Pancreas (tissue), 10 donors: ENCODE measurements at regions not wholly inside any gene's neighbourhood (a gene's known extent, or its start where the extent isn't known, plus 50 kb on each side); places are given as distances from the start of the nearest gene placed in this dataset.

Experiments used
- ATAC-seq, 4 donors: fragments of 200-7000 bp; cut with Tn5 transposase; one replicate each; pipeline versions ENCODE4 v1.8.0 to v1.9.1; 2020; ENCODE audit warnings: mild to moderate bottlenecking in 4 of 4, moderate library complexity in 4 of 4
- DNase-seq, 6 donors: peaks; one replicate each; pipeline ENCODE4 v3.0.0-alpha.2; 2020
- FAIRE-seq: peaks from 2 replicates; lab custom pipeline; 2012; peaks lifted over from hg19 to GRCh38; lab: Jason Lieb, UNC
- H3K27ac ChIP-seq, 4 donors: fragments of 200-600 bp; sonication (generic); 1 replicate in 3 of 4; 2 replicates in 1 of 4; pipeline versions ENCODE4 v1.5.0 to v1.8.0; 2020
- H3K27me3 ChIP-seq, 4 donors: fragments of 200-600 bp; one replicate each; pipeline ENCODE4 v1.8.0; 2021
- H3K36me3 ChIP-seq, 3 donors: fragments of 200-600 bp; sonication (generic) in 1 of 3; one replicate each; pipeline versions ENCODE4 v1.5.0 to v1.8.0; 2020 to 2021
- H3K4me1 ChIP-seq, 3 donors: fragments of 200-600 bp; one replicate each; pipeline ENCODE4 v1.8.0; 2021
- H3K4me3 ChIP-seq, 4 donors: fragments of 200-600 bp; sonication (generic) in 2 of 4; one replicate each; pipeline versions ENCODE4 v1.5.0 to v1.8.0; 2020 to 2021
- H3K9me3 ChIP-seq, 4 donors: fragments of 200-600 bp; one replicate each; pipeline ENCODE4 v1.8.0; 2021
- WGBS, 2 donors: extraction: QIAGEN DNeasy Blood & Tissue Kit; methylation state at CpG; one replicate each; pipeline ENCODE4 v1.1.7; 2013; 5-methylcytosine and 5-hydroxymethylcytosine counted together
- intact Hi-C, 3 donors: fragments of 100-400 bp; cut with DNase I; formaldehyde crosslinking; loops; one replicate each; pipeline versions ENCODE4 v1.11.1 to v1.14.2; 2022
- TF ChIP-seq, protein P1 (sequence below), 4 donors: fragments of 200-600 bp; sonication (generic) in 3 of 4; IDR thresholded peaks; one replicate each; pipeline versions ENCODE4 v1.5.0 to v1.8.0; 2021; ENCODE audit warnings: antibody characterized with exemption in 4 of 4
- donor health status: healthy with polysubstance abuse.
- donor health status: DM: no; HTN: no; CAD: no; lungs with moderate emphysema.
- donor health status: DM: no; HTN: no; CAD: no.
- donor health status: control.
- donor health status: control.
- donor health status: Bipolar disorder and iron deficiency.
- donor health status: DM: yes; HTN: yes; CAD: no.
- donor health status: DM: no; HTN: no; CAD: no.
- donor health status: DM: no; HTN: no; CAD: no.
- donor health status: DM: yes; HTN: yes; CAD: no.

DNA sequence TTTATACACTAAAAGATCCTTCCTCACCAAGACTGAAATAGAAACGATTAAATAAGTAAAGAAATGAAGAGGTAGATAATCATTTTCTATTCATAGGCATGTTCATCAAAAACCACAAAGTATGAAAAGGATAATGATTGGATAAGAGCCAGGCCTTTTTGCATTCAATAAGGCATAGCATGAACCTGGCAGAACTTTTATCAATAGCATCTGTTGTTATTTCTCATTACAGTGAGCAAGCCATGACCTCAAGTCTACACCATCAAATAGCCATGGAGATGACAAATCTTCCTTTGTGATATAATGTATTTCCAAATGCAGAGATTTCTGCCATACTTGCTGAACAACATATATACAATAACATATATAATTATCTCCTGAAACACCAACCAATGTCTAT, 206.0 kb upstream of the SLC7A11 start:
- 62 to 74% methylated on average over 1 of the region's 1 CpG for whole genome bisulfite sequencing, 2 donors
- Histone ChIP-seq H3K4me1 (no peaks in the 10 kb centered on the region), H3K27me3 (no peaks in the 10 kb centered on the region), H3K36me3 (no peaks in the 10 kb centered on the region), H3K4me3 (no peak overlapping the region), H3K9me3 (no peaks in the 10 kb centered on the region), H3K27ac (no peak overlapping the region)
- intact Hi-C loops = no loop called here
- TF ChIP-seq, protein P1, sequence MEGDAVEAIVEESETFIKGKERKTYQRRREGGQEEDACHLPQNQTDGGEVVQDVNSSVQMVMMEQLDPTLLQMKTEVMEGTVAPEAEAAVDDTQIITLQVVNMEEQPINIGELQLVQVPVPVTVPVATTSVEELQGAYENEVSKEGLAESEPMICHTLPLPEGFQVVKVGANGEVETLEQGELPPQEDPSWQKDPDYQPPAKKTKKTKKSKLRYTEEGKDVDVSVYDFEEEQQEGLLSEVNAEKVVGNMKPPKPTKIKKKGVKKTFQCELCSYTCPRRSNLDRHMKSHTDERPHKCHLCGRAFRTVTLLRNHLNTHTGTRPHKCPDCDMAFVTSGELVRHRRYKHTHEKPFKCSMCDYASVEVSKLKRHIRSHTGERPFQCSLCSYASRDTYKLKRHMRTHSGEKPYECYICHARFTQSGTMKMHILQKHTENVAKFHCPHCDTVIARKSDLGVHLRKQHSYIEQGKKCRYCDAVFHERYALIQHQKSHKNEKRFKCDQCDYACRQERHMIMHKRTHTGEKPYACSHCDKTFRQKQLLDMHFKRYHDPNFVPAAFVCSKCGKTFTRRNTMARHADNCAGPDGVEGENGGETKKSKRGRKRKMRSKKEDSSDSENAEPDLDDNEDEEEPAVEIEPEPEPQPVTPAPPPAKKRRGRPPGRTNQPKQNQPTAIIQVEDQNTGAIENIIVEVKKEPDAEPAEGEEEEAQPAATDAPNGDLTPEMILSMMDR (IDR thresholded peaks at IDR 0.05) = no peak
- DNase-seq (no peak), FAIRE-seq (no peak), ATAC-seq (no peak)

DNA sequence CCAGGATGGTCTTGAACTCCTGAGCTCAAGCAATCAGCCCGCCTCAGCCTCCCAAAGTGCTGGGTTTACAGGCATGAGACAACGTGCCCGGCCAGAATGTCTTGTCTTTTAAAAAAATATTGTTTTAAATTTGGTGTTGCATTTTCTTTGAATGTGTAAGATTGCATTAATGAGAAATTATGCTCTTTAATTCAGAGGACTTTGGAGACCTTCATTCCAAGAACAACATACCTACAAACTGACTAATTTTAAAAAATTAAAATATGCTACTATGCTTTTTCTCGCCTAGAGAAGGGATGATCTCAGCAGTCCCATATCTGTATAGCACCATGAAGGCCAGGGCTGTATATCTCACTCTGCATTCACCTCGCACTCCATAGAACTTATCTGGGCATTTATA, 204.3 kb upstream of the SLC7A11 start:
- intact Hi-C loops = no loop called here
- ATAC-seq (no peak), FAIRE-seq (no peak), DNase-seq (no peak)
- no peaks in the 10 kb centered on the region for H3K36me3 ChIP-seq
- TF ChIP-seq, protein P1 (IDR thresholded peaks at IDR 0.05) = no peak
- H3K4me3 ChIP-seq = no peak overlapping the region
- H3K27ac ChIP-seq = no peak overlapping the region
- 91 to 96% methylated on average over 5 of the region's 5 CpGs for WGBS, 2 donors
- H3K27me3 ChIP-seq = no peaks in the 10 kb centered on the region
- no peaks in the 10 kb centered on the region for H3K4me1 ChIP-seq
- H3K9me3 ChIP-seq = no peaks in the 10 kb centered on the region

DNA sequence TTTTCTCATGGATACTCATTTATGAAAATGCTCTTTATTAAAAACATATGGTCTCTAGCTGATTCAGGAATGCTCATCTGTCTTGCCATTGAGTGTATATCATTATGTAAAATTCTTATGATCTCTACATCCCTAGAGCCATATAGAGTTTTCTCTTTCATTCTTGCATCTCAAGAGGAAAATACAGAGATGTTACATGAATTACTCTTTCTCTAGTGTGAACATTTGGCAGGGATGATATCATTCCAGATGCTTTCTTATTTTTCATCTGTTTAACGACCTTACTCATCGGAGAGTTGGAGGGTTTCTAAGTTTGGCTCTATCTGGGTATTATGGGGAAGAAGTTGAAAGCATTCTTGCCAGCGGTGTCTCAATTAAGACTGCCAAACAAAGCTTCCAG, 202.9 kb upstream of the SLC7A11 start:
- TF ChIP-seq, protein P1 (IDR thresholded peaks at IDR 0.05) = no peak
- 61 to 80% methylated on average over 3 of the region's 3 CpGs for WGBS, 2 donors
- H3K36me3 ChIP-seq = no peaks in the 10 kb centered on the region
- H3K27me3 ChIP-seq = no peaks in the 10 kb centered on the region
- ATAC-seq = no peak
- H3K27ac ChIP-seq = no peak overlapping the region
- no peaks in the 10 kb centered on the region for H3K9me3 ChIP-seq
- no peak for DNase-seq
- FAIRE-seq = no peak
- no peak overlapping the region for H3K4me3 ChIP-seq
- intact Hi-C loops = no loop called here
- no peaks in the 10 kb centered on the region for H3K4me1 ChIP-seq

DNA sequence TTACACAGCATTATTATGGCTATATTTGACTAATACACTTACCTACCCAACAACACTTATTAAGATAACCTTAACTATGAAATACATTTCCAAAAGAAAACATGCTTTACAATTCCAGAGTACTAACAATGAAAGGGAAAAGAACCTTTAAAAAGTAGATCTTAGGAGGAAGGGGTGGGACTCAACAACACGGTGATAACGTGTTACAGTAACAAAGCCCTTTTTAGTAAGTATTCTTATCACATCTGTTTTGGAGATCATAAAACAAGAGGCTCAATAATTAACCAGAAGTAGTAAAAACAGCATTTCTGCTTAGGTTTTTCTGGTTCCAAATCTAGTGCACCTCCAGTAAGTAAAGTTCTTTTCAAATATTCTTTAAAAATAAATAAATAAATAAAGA, 202.1 kb upstream of the SLC7A11 start:
- H3K36me3 ChIP-seq = no peaks in the 10 kb centered on the region

DNA sequence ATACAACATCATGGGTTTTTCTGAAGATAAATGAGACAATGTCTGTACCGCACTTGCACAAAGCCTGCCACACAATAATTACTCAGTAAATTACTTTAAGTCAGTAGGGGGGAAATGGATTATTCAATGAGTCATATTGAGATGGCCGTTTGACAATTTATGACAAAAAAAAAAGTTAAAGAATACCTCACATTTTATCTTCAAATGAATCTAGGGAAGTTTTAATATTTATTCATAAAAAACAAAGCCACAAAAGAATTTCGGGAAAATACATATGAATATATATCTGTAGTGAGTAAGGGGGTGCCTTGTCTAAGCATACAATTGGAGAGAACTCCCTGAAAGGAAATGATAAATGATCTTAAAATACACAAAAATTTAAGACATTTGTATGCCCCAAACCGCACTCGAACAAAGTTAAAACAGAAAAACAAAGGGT, 197.0 kb upstream of the SLC7A11 start:
- TF ChIP-seq, protein P1 (IDR thresholded peaks at IDR 0.05) = no peak
- FAIRE-seq (no peak), ATAC-seq (no peak), DNase-seq (no peak)
- WGBS, 2 donors = 59% methylated on average over 5 of the region's 5 CpGs
- intact Hi-C loops = no loop called here
- no peaks in the 10 kb centered on the region for H3K36me3 ChIP-seq
- no peak overlapping the region for H3K27ac ChIP-seq
- no peaks in the 10 kb centered on the region for H3K4me1 ChIP-seq
- H3K9me3 ChIP-seq = no peaks in the 10 kb centered on the region
- no peaks in the 10 kb centered on the region for H3K27me3 ChIP-seq
- H3K4me3 ChIP-seq = no peak overlapping the region

More for the DNA sequence above, 202.1 kb upstream of the SLC7A11 start:
- no peaks in the 10 kb centered on the region for H3K9me3 ChIP-seq
- H3K27ac ChIP-seq = no peak overlapping the region
- TF ChIP-seq, protein P1 (IDR thresholded peaks at IDR 0.05) = no peak
- FAIRE-seq (no peak), ATAC-seq (no peak), DNase-seq (no peak)
- WGBS, 2 donors = 24 to 28% methylated on average over 2 of the region's 2 CpGs
- no peaks in the 10 kb centered on the region for H3K4me1 ChIP-seq
- no peaks in the 10 kb centered on the region for H3K27me3 ChIP-seq
- H3K4me3 ChIP-seq = no peak overlapping the region
- intact Hi-C loops = no loop called here
